ENCODE measurements at regions not wholly inside any gene's neighbourhood (a gene's known extent, or its start where the extent isn't known, plus 50 kb on each side); places are given as distances from the start of the nearest gene placed in this dataset.

DNA sequence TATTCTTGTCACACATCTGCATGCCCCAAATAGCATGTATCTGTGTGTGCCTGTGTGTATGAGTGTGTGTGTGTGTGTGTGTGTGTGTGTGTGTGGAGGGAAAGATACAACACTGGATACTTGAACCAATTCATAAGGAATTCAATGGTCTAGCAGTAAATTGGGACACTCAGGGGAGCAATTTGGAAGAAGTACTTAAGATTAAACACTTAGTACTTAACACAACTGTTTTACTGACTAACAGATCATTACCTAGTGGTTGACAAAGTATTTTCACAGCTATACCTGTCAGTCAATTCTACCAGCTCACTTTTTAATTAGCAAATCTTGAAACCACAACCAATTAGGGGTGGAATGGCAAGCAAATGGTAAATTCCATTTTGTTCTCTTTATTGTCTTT, 1024.1 kb downstream of the TMEM182 start:
- TF ChIP-seq POLR2A (IDR thresholded peaks at IDR 0.05; ENCODE audit: low read length) (no peak), EP300 (IDR thresholded peaks at IDR 0.05) (no peak), TP53 (CRISPR knock-in tag; IDR thresholded peaks at IDR 0.05) (no peak), CEBPB (IDR thresholded peaks at IDR 0.05) (no peak), BHLHE40 (IDR thresholded peaks at IDR 0.05; ENCODE audit: low read depth, low read length) (no peak), RAD21 (conservative IDR thresholded peaks at IDR 0.05 in 1 of 2, IDR thresholded peaks at IDR 0.05 in 1 of 2) (no peak), PHF8 (IDR thresholded peaks at IDR 0.05; ENCODE audit: borderline replicate concordance, low read depth) (no peak), ESRRA (IDR thresholded peaks at IDR 0.05; ENCODE audit: borderline replicate concordance, low read length) (no peak), ZC3H11A (IDR thresholded peaks at IDR 0.05) (no peak)
- TF ChIP-seq, protein P1, sequence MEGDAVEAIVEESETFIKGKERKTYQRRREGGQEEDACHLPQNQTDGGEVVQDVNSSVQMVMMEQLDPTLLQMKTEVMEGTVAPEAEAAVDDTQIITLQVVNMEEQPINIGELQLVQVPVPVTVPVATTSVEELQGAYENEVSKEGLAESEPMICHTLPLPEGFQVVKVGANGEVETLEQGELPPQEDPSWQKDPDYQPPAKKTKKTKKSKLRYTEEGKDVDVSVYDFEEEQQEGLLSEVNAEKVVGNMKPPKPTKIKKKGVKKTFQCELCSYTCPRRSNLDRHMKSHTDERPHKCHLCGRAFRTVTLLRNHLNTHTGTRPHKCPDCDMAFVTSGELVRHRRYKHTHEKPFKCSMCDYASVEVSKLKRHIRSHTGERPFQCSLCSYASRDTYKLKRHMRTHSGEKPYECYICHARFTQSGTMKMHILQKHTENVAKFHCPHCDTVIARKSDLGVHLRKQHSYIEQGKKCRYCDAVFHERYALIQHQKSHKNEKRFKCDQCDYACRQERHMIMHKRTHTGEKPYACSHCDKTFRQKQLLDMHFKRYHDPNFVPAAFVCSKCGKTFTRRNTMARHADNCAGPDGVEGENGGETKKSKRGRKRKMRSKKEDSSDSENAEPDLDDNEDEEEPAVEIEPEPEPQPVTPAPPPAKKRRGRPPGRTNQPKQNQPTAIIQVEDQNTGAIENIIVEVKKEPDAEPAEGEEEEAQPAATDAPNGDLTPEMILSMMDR (IDR thresholded peaks at IDR 0.05): no peak
- TF ChIP-seq, protein P2, sequence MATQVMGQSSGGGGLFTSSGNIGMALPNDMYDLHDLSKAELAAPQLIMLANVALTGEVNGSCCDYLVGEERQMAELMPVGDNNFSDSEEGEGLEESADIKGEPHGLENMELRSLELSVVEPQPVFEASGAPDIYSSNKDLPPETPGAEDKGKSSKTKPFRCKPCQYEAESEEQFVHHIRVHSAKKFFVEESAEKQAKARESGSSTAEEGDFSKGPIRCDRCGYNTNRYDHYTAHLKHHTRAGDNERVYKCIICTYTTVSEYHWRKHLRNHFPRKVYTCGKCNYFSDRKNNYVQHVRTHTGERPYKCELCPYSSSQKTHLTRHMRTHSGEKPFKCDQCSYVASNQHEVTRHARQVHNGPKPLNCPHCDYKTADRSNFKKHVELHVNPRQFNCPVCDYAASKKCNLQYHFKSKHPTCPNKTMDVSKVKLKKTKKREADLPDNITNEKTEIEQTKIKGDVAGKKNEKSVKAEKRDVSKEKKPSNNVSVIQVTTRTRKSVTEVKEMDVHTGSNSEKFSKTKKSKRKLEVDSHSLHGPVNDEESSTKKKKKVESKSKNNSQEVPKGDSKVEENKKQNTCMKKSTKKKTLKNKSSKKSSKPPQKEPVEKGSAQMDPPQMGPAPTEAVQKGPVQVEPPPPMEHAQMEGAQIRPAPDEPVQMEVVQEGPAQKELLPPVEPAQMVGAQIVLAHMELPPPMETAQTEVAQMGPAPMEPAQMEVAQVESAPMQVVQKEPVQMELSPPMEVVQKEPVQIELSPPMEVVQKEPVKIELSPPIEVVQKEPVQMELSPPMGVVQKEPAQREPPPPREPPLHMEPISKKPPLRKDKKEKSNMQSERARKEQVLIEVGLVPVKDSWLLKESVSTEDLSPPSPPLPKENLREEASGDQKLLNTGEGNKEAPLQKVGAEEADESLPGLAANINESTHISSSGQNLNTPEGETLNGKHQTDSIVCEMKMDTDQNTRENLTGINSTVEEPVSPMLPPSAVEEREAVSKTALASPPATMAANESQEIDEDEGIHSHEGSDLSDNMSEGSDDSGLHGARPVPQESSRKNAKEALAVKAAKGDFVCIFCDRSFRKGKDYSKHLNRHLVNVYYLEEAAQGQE (IDR thresholded peaks at IDR 0.05): no peak
- TF ChIP-seq, protein P3, sequence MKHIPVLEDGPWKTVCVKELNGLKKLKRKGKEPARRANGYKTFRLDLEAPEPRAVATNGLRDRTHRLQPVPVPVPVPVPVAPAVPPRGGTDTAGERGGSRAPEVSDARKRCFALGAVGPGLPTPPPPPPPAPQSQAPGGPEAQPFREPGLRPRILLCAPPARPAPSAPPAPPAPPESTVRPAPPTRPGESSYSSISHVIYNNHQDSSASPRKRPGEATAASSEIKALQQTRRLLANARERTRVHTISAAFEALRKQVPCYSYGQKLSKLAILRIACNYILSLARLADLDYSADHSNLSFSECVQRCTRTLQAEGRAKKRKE (CRISPR knock-in tag; IDR thresholded peaks at IDR 0.05; ENCODE audit: low read depth): no peak
